GM12875 (cell line): ENCODE measurements at regions not wholly inside any gene's neighbourhood (a gene's known extent, or its start where the extent isn't known, plus 50 kb on each side); places are given as distances from the start of the nearest gene placed in this dataset.
"Not testable (repeated sequence)": the region's sequence is repeated elsewhere in the genome, so short reads cannot be mapped to it uniquely, and the experiment has no call there.

Source experiments
- H3K4me3 ChIP-seq: one replicate; pipeline ENCODE4 v1.5.1; 2011; ENCODE audit warnings: low read depth, low read length, control low read depth
- TF ChIP-seq, protein P1 (sequence below): IDR thresholded peaks from 2 replicates; pipeline ENCODE4 v1.5.1; 2011; ENCODE audit warnings: low read depth, mild to moderate bottlenecking, control low read depth, inconsistent platforms, low read length, moderate library complexity, borderline replicate concordance; ENCODE audit not compliant: insufficient read depth

DNA sequence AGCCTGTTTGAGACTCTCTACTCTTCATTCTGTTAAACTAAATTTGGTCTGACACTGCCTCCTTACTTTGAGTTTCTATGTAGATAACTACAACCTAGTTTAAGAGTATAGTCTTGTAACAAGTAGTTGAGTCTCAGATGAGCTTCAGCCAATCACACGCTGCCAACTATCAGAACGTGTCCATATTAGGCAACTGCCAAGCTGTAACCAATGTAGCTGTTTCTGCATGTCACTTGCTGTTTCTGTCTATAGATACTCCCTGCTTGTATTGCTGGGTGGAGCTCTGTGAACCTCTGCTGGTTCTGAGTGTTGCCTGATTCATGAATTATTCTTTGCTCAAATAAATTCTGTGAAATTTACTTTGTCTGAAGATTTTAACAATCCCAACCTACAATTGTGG is 452.6 kb upstream of the NR5A2 start:
- no peak overlapping the region for H3K4me3 ChIP-seq
- TF ChIP-seq, protein P1, sequence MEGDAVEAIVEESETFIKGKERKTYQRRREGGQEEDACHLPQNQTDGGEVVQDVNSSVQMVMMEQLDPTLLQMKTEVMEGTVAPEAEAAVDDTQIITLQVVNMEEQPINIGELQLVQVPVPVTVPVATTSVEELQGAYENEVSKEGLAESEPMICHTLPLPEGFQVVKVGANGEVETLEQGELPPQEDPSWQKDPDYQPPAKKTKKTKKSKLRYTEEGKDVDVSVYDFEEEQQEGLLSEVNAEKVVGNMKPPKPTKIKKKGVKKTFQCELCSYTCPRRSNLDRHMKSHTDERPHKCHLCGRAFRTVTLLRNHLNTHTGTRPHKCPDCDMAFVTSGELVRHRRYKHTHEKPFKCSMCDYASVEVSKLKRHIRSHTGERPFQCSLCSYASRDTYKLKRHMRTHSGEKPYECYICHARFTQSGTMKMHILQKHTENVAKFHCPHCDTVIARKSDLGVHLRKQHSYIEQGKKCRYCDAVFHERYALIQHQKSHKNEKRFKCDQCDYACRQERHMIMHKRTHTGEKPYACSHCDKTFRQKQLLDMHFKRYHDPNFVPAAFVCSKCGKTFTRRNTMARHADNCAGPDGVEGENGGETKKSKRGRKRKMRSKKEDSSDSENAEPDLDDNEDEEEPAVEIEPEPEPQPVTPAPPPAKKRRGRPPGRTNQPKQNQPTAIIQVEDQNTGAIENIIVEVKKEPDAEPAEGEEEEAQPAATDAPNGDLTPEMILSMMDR: no peak

DNA sequence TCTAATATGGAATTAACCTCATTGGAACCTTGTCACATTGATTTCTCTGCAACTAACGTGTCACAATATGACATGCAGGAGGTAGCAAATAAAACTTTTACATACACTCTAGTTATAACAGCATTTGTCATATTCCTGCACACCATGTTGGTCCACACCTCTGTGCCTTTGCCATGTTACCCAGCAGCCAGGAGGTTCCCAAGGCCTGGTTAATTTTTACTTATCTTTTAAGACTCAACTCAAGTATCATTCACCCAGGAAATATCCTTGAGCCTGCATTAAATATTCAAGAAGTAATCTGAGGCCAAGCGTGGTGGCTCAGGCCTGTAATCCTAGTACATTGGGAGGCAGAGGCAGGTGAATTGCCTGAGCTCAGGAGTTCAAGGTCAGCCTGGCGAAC is 447.2 kb upstream of the NR5A2 start:
- TF ChIP-seq, protein P1: no peak

DNA sequence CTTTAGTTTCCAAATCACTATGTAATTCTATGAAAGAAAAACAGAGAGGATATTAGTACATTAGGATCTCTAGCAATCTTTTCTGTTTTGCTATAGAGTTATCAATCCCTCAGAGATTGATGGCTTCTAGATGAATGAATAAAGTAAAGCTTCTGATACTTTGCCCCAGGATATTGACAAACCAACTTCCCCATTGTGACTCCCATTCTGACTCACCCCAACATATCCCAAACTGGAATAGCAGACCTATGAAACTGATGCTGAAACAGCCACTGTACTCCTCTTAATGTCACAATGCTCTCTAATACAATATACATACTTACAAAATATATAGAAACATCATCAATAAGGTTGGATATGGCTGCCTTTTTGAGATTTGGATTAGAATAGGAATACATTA is 442.1 kb upstream of the NR5A2 start:
- TF ChIP-seq, protein P1: no peak
- no peak overlapping the region for H3K4me3 ChIP-seq

More for the DNA sequence above, 447.2 kb upstream of the NR5A2 start:
- H3K4me3 ChIP-seq: no peak overlapping the region

DNA sequence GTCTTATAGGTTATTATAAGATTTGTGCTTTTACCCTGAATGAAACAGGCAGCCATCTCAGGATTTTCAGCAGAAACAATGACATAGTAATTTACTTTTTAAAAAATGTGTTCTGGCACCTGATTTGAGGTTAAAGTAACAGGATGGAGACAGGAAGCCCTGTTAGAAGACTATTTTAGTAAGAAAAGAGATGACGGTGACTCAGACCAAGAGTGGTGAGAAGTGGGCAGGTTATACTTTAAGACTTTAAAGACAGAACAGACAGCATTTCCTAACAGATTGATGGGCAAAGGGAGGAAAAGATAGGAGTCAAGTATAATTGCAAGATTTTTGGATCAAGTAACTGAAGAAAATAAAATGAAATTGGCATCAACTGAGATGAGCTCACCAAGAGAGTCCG is 436.8 kb upstream of the NR5A2 start:
- TF ChIP-seq, protein P1: no peak
- no peak overlapping the region for H3K4me3 ChIP-seq

DNA sequence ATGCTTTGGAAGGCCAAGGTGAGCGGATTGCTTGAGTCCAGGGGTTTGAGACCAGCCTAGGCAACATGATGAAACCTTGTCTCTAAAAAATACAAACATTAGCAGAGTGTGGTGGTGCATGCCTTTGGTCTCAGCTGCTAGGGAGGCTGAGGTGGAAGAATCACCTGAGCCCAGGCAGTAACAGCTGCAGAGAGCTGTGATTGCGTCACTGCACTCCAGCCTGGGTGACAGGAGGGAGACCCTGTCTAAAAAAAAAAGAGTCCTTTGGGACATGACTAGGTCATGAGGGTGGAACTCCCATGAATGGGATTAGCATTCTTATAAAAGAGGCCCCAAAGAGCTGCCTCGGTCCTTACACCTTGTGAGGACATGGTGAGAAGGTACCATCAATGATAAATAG is 436.0 kb upstream of the NR5A2 start:
- TF ChIP-seq, protein P1: no peak
- H3K4me3 ChIP-seq: no peak overlapping the region

DNA sequence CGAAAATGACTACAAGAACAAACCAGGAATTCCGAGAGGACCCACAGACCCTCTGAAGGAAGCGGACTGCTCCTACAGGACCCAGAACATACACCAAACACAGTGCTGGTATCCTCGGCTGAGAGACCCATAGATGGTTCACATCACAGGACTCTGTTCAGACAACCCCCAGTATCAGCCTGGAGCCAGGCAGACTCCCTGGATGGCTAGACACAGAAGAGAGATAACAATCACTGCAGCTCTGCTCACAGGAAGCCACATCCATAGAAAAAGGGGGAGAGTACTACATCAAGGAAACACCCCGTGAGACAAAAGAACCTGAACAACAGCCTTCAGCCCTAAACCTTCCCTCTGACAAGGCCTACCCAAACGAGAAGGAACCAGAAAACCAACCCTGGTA is 434.0 kb upstream of the NR5A2 start:
- no peak overlapping the region for H3K4me3 ChIP-seq
- TF ChIP-seq, protein P1: no peak

DNA sequence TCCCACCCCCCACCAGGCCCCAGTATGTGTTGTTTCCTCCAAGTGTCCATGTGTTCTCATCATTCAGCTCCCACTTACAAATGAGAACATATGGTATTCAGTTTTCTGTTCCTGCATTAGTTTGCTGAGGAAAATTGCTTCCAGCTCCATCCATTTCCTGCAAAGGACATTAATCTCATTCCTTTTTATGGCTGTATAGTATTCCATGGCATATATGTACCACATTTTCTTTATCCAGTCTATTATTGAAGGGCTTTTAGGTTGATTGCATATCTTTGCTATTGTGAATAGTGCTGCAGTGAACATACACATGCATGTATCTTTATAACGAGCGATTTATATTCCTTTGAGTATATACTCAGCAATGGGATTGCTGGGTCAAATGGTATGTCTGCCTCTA is 431.1 kb upstream of the NR5A2 start:
- not testable (repeated sequence) for H3K4me3 ChIP-seq

DNA sequence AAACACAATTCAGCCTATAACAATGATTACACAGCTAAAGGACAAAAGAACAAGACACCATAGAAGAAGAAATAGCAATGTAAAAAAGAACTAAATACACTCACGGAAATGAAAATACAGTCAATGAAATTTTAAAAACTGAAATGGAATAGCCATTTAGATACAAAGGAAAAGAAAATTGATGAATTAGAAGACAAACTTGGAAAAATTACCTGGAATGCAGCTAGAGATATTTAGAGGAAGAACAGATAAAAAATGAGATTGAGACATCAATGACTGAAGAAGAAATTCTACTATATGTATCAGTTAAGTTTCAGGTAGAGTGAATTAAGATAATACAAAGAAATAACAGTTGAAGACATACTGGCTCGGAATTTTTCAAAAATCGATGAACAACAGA is 430.4 kb upstream of the NR5A2 start:
- TF ChIP-seq, protein P1: no peak
- no peak overlapping the region for H3K4me3 ChIP-seq
